Esophagus muscularis mucosa (tissue), 4 donors: ENCODE measurements at regions not wholly inside any gene's neighbourhood (a gene's known extent, or its start where the extent isn't known, plus 50 kb on each side); places are given as distances from the start of the nearest gene placed in this dataset.

Experiments
- DNase-seq: peaks from one replicate; pipeline ENCODE4 v3.0.0-alpha.2; 2017; ENCODE audit errors: extremely low spot score
- H3K27ac ChIP-seq, 4 donors: fragments of 200-600 bp; sonication (generic); replicated peaks in 1 of 4; 1 replicate in 3 of 4; 2 replicates in 1 of 4; pipeline ENCODE4 v1.5.1; 2016 to 2019; ENCODE audit warnings: mild to moderate bottlenecking in 1 of 4
- H3K27me3 ChIP-seq, 4 donors: fragments of 200-600 bp; sonication (generic); one replicate each; pipeline versions ENCODE4 v1.5.1 to v1.6.0; 2016 to 2019
- H3K36me3 ChIP-seq, 4 donors: fragments of 200-600 bp; sonication (generic); one replicate each; pipeline ENCODE4 v1.5.1; 2016 to 2019
- H3K4me1 ChIP-seq, 4 donors: fragments of 200-600 bp; sonication (generic); one replicate each; pipeline ENCODE4 v1.5.1; 2016 to 2019
- H3K4me3 ChIP-seq, 4 donors: fragments of 200-600 bp; sonication (generic); 1 replicate in 2 of 4; 2 replicates in 2 of 4; pipeline ENCODE4 v1.5.1; 2016 to 2019; ENCODE audit warnings: mild to moderate bottlenecking in 4 of 4, moderate library complexity in 1 of 4
- H3K9me3 ChIP-seq, 4 donors: fragments of 200-600 bp; sonication (generic); 1 replicate in 3 of 4; 2 replicates in 1 of 4; pipeline ENCODE4 v1.5.1; 2016 to 2019
- CTCF ChIP-seq, 3 experiments: fragments of 200-600 bp in 2 of 3; fragments of 450-650 bp in 1 of 3; sonication (generic) in 2 of 3; IDR thresholded peaks; one replicate each; pipeline ENCODE4 v1.5.1; 2017 to 2019; ENCODE audit warnings: antibody characterized with exemption in 3 of 3, mild to moderate bottlenecking in 2 of 3, moderate library complexity in 1 of 3
- EP300 ChIP-seq: sonication (generic); formaldehyde crosslinking; IDR thresholded peaks from one replicate; pipeline ENCODE4 v1.6.1; 2017; ENCODE audit warnings: antibody characterized with exemption
- POLR2A ChIP-seq: fragments of 450-650 bp; IDR thresholded peaks from one replicate; pipeline ENCODE4 v1.6.1; 2017; ENCODE audit warnings: antibody characterized with exemption, moderate library complexity, mild to moderate bottlenecking, low read depth
- POLR2AphosphoS5 ChIP-seq, 2 donors: sonication (generic); formaldehyde crosslinking; IDR thresholded peaks; one replicate each; pipeline ENCODE4 v1.6.1; 2017; ENCODE audit warnings: antibody characterized with exemption in 2 of 2
- WGBS: methylation state at CpG from one replicate; pipeline ENCODE4 v1.1.5; 2018; 5-methylcytosine and 5-hydroxymethylcytosine counted together
- intact Hi-C: fragments of 100-400 bp; cut with DNase I; formaldehyde crosslinking; loops from one replicate; pipeline ENCODE4 v1.15.1; 2023

- peaks cover 0 to 34% (median 21%) of the 10 kb centered on the region in 4 donors for H3K4me1 ChIP-seq
- no peaks in the 10 kb centered on the region for H3K9me3 ChIP-seq
- no peak for DNase-seq
- H3K4me3 ChIP-seq = no peak overlapping the region
- H3K27me3 ChIP-seq = no peaks in the 10 kb centered on the region
- H3K27ac ChIP-seq = no peak overlapping the region
- intact Hi-C loops = no loop called here
- TF ChIP-seq EP300 = no peak
- TF ChIP-seq POLR2A = no peak
- TF ChIP-seq POLR2AphosphoS5 (IDR thresholded peaks at IDR 0.05) = no peak
- no peak for TF ChIP-seq CTCF (IDR thresholded peaks at IDR 0.05)
- no peaks in the 10 kb centered on the region for H3K36me3 ChIP-seq
Measured at GRCh38 chr4:74547042-74547441, 102.1 kb downstream of the AREG start.

- Histone ChIP-seq H3K4me3 (no peak overlapping the region), H3K27ac (no peak overlapping the region), H3K36me3 (no peaks in the 10 kb centered on the region), H3K4me1 (peaks cover 0 to 22% (median 11%) of the 10 kb centered on the region in 4 donors), H3K27me3 (no peaks in the 10 kb centered on the region), H3K9me3 (no peaks in the 10 kb centered on the region)
- no peak for TF ChIP-seq POLR2AphosphoS5 (IDR thresholded peaks at IDR 0.05)
- 63% methylated on average over 2 of the region's 2 CpGs for WGBS
- no peak for DNase-seq
- intact Hi-C loops = no loop called here
Measured at GRCh38 chr4:74548561-74548960, 103.6 kb downstream of the AREG start.

- WGBS = 81% methylated on average over 2 of the region's 2 CpGs
- no peak overlapping the region for H3K4me3 ChIP-seq
- intact Hi-C loops = loop anchor here (10.0 kb wide), 1 partner anchor 175 kb away; no protein-coding TSS in a partner anchor
- H3K27me3 ChIP-seq = no peaks in the 10 kb centered on the region
- no peaks in the 10 kb centered on the region for H3K9me3 ChIP-seq
- H3K4me1 ChIP-seq = peaks cover 0 to 20% (median 9%) of the 10 kb centered on the region in 4 donors
- no peak overlapping the region for H3K27ac ChIP-seq
- no peaks in the 10 kb centered on the region for H3K36me3 ChIP-seq
- no peak for TF ChIP-seq POLR2A
- TF ChIP-seq POLR2AphosphoS5 (IDR thresholded peaks at IDR 0.05) = no peak
- TF ChIP-seq EP300 = no peak
- no peak for TF ChIP-seq CTCF (IDR thresholded peaks at IDR 0.05)
- no peak for DNase-seq
Measured at GRCh38 chr4:74549936-74550335, 105.0 kb downstream of the AREG start.

GRCh38 chr4:74555231-74555630 is 110.3 kb downstream of the AREG start:
- intact Hi-C loops = loop anchor here (10.0 kb wide), 1 partner anchor 180 kb away; no protein-coding TSS in a partner anchor
- peaks cover 0 to 4% (median 0%) of the 10 kb centered on the region in 4 donors for H3K9me3 ChIP-seq
- TF ChIP-seq EP300 (no peak), POLR2A (no peak), CTCF (IDR thresholded peaks at IDR 0.05) (no peak), POLR2AphosphoS5 (IDR thresholded peaks at IDR 0.05) (no peak)
- H3K4me1 ChIP-seq = peaks cover 0 to 17% (median 8%) of the 10 kb centered on the region in 4 donors
- no peak for DNase-seq
- H3K36me3 ChIP-seq = no peaks in the 10 kb centered on the region
- H3K27ac ChIP-seq = no peak overlapping the region
- no peak overlapping the region for H3K4me3 ChIP-seq
- no peaks in the 10 kb centered on the region for H3K27me3 ChIP-seq

GRCh38 chr4:74555843-74556242 is 110.9 kb downstream of the AREG start:
- H3K9me3 ChIP-seq = peaks cover 0 to 4% (median 0%) of the 10 kb centered on the region in 4 donors
- intact Hi-C loops = loop anchor here (10.0 kb wide), 1 partner anchor 181 kb away; no protein-coding TSS in a partner anchor

More at GRCh38 chr4:74555843-74556242, 110.9 kb downstream of the AREG start:
- DNase-seq = no peak
- 81% methylated on average over 1 of the region's 1 CpG for WGBS
- Histone ChIP-seq H3K4me1 (peaks cover 0 to 17% (median 8%) of the 10 kb centered on the region in 4 donors), H3K4me3 (no peak overlapping the region), H3K27me3 (no peaks in the 10 kb centered on the region), H3K27ac (no peak overlapping the region), H3K36me3 (no peaks in the 10 kb centered on the region)
- TF ChIP-seq CTCF (IDR thresholded peaks at IDR 0.05) (no peak), EP300 (no peak), POLR2AphosphoS5 (IDR thresholded peaks at IDR 0.05) (no peak), POLR2A (no peak)
